HG03571 (cell line): ENCODE measurements at regions not wholly inside any gene's neighbourhood (a gene's known extent, or its start where the extent isn't known, plus 50 kb on each side); places are given as distances from the start of the nearest gene placed in this dataset.

Experiments used
- ATAC-seq: cut with Tn5 transposase; IDR thresholded peaks from one replicate; pipeline ENCODE4 v1.9.1; 2021; ENCODE audit not compliant: unreplicated experiment

DNA sequence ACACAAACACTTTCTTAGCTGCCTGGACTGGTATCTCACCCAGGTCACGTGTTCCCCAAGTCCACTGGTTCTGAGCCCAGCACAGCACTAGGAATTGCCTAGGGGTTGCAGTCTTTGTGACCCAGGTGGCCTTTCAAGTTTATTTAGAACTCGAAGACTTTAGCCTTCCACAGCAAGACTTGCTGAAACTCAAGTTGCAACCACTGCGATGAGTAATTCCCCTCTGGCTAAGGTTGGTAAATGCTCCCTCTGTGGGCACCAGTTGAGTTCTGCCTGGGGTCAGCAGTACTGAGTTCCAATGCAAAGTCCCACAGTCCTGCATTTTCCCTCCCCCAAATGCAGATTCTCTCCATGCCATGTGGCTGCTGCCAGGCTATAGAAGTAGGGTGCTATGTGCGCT, 77.6 kb upstream of the MOCS1 start:
- no peak for ATAC-seq

DNA sequence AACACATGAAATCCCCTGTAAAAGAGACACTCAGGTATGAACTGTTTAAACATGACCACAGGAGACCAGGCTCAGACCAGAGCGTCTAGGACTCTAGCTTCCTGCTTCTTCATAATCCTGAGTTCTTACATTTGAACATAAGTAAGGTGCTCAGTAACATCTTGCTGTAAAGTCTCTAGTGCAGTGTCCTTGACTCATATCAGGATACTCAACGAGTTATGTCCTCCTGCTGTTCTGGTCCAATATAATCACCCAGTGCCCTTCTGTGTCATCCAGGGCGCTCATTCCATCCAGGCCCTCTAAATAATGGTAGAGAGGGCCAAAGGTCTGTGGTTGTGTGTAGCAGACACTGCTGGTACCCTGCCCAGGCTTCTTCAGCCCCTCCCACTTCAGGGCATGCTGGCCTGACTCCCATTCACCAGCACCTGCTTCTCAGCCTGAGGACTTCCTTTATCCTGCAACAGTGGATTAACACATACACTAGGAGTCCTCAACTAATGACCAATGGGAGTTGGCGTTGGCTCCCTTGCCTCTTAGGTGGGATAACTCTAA, 66.8 kb upstream of the MOCS1 start:
- ATAC-seq: no peak

DNA sequence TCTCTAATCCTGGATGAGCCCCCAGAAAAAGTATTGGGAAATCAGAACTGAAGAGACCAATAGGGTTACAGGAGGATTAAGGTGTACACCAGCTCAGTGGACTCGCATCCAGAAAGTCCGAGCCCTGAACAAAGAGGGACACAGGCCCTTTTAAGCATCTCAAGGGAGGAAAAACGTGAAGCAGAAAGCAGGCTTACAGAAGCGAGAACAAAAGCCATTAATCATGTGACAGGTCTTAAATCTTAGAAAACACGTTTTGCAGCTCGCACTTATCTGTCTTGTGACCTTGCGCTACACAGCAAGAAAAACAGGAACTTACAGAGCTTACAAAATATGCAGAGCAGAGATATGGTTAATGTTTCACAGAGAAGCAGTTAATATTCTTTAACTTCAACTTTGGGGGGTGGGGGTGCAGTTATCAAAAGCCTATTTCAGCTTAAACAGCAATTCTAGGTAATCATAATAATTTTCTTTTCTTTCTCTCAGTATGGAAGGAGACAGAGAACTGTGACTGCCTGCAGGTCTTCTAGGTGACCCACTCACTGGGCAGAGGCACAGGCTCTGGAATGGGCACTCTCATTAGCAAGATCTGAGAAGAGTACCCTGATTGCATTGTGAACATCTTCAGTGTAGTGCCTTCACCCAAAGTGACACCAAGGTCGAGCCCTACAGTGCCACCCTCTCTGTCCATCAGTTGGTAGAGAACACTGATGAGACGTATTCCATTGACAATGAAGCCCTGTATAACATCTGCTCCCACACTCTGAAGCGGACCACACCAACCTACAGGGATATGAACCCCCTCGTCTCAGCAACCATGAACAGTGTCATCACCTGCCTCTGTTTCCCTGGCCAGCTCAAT, 65.0 kb upstream of the MOCS1 start:
- no peak for ATAC-seq

- no peak for ATAC-seq
Measured at GRCh38 chr6:39998126-39998525, 63.9 kb upstream of the MOCS1 start.

DNA sequence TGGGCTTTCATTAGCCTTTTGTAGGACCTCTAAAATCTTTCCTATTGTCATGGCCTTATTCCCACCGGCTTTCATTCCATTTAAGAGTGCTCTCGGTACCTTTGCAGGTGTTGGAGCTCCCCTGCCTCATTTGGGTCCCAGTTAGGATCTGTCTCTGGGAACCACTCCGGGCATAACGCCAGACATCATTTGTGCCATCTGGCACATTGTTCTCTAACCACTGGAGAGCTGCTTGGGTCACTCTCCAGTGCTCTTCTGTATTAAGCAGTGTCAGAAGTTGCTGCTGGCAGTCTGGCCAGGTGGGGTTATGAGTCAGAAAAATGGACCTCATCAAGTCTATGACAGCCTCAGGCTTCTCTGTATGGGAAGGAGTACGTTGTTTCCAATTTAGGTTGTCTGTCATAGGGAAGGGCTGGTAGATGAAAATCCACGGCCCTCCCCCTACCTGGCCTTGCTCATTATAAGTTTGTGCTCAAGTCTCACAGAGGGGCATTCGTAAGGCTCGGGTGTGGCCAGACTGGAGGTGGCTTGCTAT, 62.9 kb upstream of the MOCS1 start:
- ATAC-seq: no peak

- ATAC-seq: no peak
Measured at GRCh38 chr6:39995633-39996032, 61.4 kb upstream of the MOCS1 start.

- ATAC-seq: no peak
Measured at GRCh38 chr6:39992861-39993622, 58.8 kb upstream of the MOCS1 start.
